ENCODE measurements at regions not wholly inside any gene's neighbourhood (a gene's known extent, or its start where the extent isn't known, plus 50 kb on each side); places are given as distances from the start of the nearest gene placed in this dataset.

GRCh38 chr3:72178463-72179106 is 393.6 kb upstream of the PROK2 start:
- no peak for DNase-seq
- TF ChIP-seq CTCF (IDR thresholded peaks at IDR 0.05), result no peak
- peaks cover 10 to 16% of the 10 kb centered on the region in 2 donors for H3K27me3 ChIP-seq (ENCODE audit: control insufficient read depth in 2 of 2, insufficient read depth in 2 of 2, low read length in 2 of 2)
- Mint-ChIP-seq H3K27ac (no peak overlapping the region), H3K4me3 (peak overlapping the region in 1 of 2 donors; percentile 89), H3K27me3 (ENCODE audit: low read depth in 3 of 3) (peaks cover 38 to 39% (median 38%) of the 10 kb centered on the region in 3 donors), H3K4me1 (peaks cover 58% of the 10 kb centered on the region), H3K9me3 (peaks cover 0 to 8% (median 1%) of the 10 kb centered on the region in 7 donors), H3K36me3 (no peaks in the 10 kb centered on the region)
- peaks cover 42 to 46% of the 10 kb centered on the region in 2 donors for H3K4me1 ChIP-seq (ENCODE audit: control insufficient read depth in 1 of 2, insufficient read depth in 2 of 2, low read length in 2 of 2)
- no peak overlapping the region for H2AFZ ChIP-seq (ENCODE audit: insufficient read depth, low read depth, low read length, poor library complexity, severe bottlenecking)
- H3K9me3 ChIP-seq (replicated peaks in 1 of 2; ENCODE audit: control insufficient read depth in 1 of 2, insufficient read depth in 1 of 2, low read length in 2 of 2), result no peaks in the 10 kb centered on the region
- H3K27ac ChIP-seq (ENCODE audit: low read depth in 1 of 2, low read length in 2 of 2), result no peak overlapping the region
- intact Hi-C loops (cut with micrococcal nuclease), result no loop called here
- no peaks in the 10 kb centered on the region for H4K20me1 ChIP-seq (ENCODE audit: insufficient read depth, low read length)
- H3K36me3 ChIP-seq (replicated peaks in 1 of 2; ENCODE audit: control insufficient read depth in 1 of 2, insufficient read depth in 2 of 2, low read length in 2 of 2), result no peaks in the 10 kb centered on the region
- H3K4me2 ChIP-seq (replicated peaks; ENCODE audit: extremely low read depth, low read length, poor library complexity, severe bottlenecking), result no peak overlapping the region
- WGBS (ENCODE audit: insufficient coverage), result no CpG with 5 or more reads among the region's 3 CpGs
- no peak overlapping the region for H3K9ac ChIP-seq (ENCODE audit: insufficient read depth, low read length, poor library complexity, severe bottlenecking)
- no peak overlapping the region for H3K4me3 ChIP-seq (replicated peaks in 1 of 3; ENCODE audit: low read depth in 2 of 3, low read length in 3 of 3)
- H3K79me2 ChIP-seq (ENCODE audit: insufficient read depth, low read length), result no peaks in the 10 kb centered on the region

- Mint-ChIP-seq H3K4me3 (peak overlapping the region; percentile 72 to 89), H3K36me3 (no peaks in the 10 kb centered on the region), H3K27ac (peak overlapping the region in 6 of 7 donors; percentile 27 to 76 (median 51)), H3K4me1 (peaks cover 52% of the 10 kb centered on the region), H3K9me3 (peaks cover 0 to 7% (median 0%) of the 10 kb centered on the region in 7 donors), H3K27me3 (ENCODE audit: low read depth in 3 of 3) (peaks cover 32 to 40% (median 38%) of the 10 kb centered on the region in 3 donors)
- Histone ChIP-seq H3K4me3 (replicated peaks in 1 of 3; ENCODE audit: low read depth in 2 of 3, low read length in 3 of 3) (peak overlapping the region; percentile 34 to 69 (median 37)), H3K9ac (ENCODE audit: insufficient read depth, low read length, poor library complexity, severe bottlenecking) (peak overlapping the region; percentile 43), H3K36me3 (replicated peaks in 1 of 2; ENCODE audit: control insufficient read depth in 1 of 2, insufficient read depth in 2 of 2, low read length in 2 of 2) (no peaks in the 10 kb centered on the region), H3K27me3 (ENCODE audit: control insufficient read depth in 2 of 2, insufficient read depth in 2 of 2, low read length in 2 of 2) (peaks cover 10 to 16% of the 10 kb centered on the region in 2 donors), H3K9me3 (replicated peaks in 1 of 2; ENCODE audit: control insufficient read depth in 1 of 2, insufficient read depth in 1 of 2, low read length in 2 of 2) (no peaks in the 10 kb centered on the region), H3K4me2 (replicated peaks; ENCODE audit: extremely low read depth, low read length, poor library complexity, severe bottlenecking) (peak overlapping the region; percentile 84), H4K20me1 (ENCODE audit: insufficient read depth, low read length) (no peaks in the 10 kb centered on the region), H3K4me1 (ENCODE audit: control insufficient read depth in 1 of 2, insufficient read depth in 2 of 2, low read length in 2 of 2) (peaks cover 35 to 41% of the 10 kb centered on the region in 2 donors), H3K27ac (ENCODE audit: low read depth in 1 of 2, low read length in 2 of 2) (no peak overlapping the region), H3K79me2 (ENCODE audit: insufficient read depth, low read length) (no peaks in the 10 kb centered on the region), H2AFZ (ENCODE audit: insufficient read depth, low read depth, low read length, poor library complexity, severe bottlenecking) (peak overlapping the region; percentile 73)
- WGBS (ENCODE audit: insufficient coverage), result 9% methylated on average over 33 of the region's 36 CpGs
- intact Hi-C loops (cut with micrococcal nuclease), result no loop called here
- TF ChIP-seq CTCF (IDR thresholded peaks at IDR 0.05), result no peak
- DNase-seq, result peak in 2 of 3 donors; percentile 40 to 42
Measured at GRCh38 chr3:72177075-72178050, 392.4 kb upstream of the PROK2 start.
